Panc1 (cell line): ENCODE measurements at regions not wholly inside any gene's neighbourhood (a gene's known extent, or its start where the extent isn't known, plus 50 kb on each side); places are given as distances from the start of the nearest gene placed in this dataset.

Experiments used
- POLR2AphosphoS5 ChIP-seq: IDR thresholded peaks from 2 replicates; pipeline ENCODE4 v1.6.1; 2012; ENCODE audit warnings: mild to moderate bottlenecking, low read depth, low read length, moderate library complexity
- SIN3A ChIP-seq: IDR thresholded peaks from 2 replicates; pipeline ENCODE4 v1.6.1; 2012; ENCODE audit warnings: low read depth, mild to moderate bottlenecking, low read length, moderate library complexity, borderline replicate concordance; ENCODE audit not compliant: insufficient read depth
- TF ChIP-seq, protein P1 (sequence below): fragments of 450-650 bp; IDR thresholded peaks from 2 replicates; pipeline ENCODE4 v1.5.1; 2017; ENCODE audit warnings: mild to moderate bottlenecking

GRCh38 chr21:16193496-16194094, 463.8 kb downstream of the USP25 start:
- TF ChIP-seq, protein P1, sequence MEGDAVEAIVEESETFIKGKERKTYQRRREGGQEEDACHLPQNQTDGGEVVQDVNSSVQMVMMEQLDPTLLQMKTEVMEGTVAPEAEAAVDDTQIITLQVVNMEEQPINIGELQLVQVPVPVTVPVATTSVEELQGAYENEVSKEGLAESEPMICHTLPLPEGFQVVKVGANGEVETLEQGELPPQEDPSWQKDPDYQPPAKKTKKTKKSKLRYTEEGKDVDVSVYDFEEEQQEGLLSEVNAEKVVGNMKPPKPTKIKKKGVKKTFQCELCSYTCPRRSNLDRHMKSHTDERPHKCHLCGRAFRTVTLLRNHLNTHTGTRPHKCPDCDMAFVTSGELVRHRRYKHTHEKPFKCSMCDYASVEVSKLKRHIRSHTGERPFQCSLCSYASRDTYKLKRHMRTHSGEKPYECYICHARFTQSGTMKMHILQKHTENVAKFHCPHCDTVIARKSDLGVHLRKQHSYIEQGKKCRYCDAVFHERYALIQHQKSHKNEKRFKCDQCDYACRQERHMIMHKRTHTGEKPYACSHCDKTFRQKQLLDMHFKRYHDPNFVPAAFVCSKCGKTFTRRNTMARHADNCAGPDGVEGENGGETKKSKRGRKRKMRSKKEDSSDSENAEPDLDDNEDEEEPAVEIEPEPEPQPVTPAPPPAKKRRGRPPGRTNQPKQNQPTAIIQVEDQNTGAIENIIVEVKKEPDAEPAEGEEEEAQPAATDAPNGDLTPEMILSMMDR, result no peak
- TF ChIP-seq POLR2AphosphoS5 (no peak), SIN3A (no peak)
